Hematopoietic multipotent progenitor cell treated with erythropoietin and hydrocortisone succinate and interleukin-3 and kit ligand, for 4 days (in vitro differentiated cells): ENCODE measurements at regions not wholly inside any gene's neighbourhood (a gene's known extent, or its start where the extent isn't known, plus 50 kb on each side); places are given as distances from the start of the nearest gene placed in this dataset.
"Not testable (repeated sequence)": the region's sequence is repeated elsewhere in the genome, so short reads cannot be mapped to it uniquely, and the experiment has no call there.

Experiments used
- DNase-seq: peaks from one replicate; pipeline ENCODE4 v3.0.0-alpha.2; 2015

DNA sequence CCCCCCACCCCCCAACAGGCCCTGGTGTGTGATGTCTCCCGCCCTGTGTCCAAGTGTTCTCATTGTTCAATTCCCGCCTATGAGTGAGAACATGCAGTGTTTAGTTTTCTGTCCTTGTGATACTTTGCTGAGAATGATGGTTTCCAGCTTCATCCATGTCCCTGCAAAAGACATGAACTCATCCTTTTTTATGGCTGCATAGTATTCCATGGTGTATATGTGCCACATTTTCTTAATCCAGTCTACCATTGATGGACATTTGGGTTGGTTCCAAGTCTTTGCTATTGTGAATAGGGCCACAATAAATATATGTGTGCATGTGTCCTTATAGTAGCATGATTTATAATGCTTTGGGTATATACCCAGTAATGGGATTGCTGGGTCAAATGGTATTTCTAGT, 54.0 kb downstream of the ZCCHC13 start:
- not testable (repeated sequence) for DNase-seq

DNA sequence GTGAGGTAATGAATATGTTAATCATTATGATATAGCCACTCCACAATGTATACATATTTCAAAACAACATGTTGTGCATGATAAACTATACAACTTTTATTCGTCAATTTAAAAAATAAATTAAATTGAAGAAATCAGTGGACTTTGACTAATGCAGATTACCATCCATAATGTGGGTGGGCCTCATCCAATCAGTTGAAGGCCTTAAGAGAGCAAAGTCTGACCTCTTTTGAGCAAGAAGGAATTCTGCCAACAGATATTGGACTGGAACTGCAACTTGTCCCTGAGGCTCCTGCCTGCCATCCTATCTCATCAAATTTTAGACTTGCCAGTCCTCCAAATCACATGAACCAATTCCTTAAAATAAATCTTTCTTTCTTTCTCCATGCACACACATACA, 57.4 kb upstream of the SLC16A2 start:
- no peak for DNase-seq

DNA sequence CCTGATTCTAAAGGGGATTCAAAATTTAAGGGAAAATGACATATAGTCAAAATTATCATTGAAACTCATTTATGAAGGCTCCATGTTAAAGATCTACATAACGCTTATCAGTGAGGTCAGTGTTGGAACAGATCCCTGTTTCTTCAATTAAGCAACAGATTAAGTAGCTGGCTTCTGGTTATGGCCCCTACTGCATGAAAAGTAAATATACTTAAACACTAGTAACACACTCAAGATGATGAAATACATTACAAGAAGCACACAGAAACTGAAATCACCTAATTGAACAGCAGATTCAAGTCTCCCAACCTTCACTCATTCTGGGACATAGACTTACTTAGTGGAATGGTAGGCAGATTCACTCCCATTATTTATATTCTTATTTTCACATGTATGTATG, 51.6 kb upstream of the SLC16A2 start:
- DNase-seq: no peak

DNA sequence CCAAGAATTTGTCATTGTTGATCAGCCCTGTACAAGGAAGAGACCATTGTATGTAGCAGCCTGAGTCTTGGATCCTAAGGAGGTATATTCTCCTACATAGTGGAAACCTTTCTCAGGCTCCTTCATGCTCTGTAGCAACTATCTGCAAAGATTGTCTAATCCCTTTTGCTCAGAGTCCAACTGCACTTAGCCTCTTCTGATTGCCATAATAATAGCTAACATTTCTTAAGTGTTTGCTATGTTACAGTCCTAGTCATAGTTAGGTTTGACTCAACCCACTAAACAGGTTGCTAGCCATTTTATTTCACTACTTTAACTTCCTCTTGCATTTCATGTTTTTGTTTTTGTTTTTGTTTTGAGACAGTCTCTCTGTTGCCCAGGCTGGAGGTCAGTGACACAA, 50.8 kb upstream of the SLC16A2 start:
- DNase-seq: no peak

DNA sequence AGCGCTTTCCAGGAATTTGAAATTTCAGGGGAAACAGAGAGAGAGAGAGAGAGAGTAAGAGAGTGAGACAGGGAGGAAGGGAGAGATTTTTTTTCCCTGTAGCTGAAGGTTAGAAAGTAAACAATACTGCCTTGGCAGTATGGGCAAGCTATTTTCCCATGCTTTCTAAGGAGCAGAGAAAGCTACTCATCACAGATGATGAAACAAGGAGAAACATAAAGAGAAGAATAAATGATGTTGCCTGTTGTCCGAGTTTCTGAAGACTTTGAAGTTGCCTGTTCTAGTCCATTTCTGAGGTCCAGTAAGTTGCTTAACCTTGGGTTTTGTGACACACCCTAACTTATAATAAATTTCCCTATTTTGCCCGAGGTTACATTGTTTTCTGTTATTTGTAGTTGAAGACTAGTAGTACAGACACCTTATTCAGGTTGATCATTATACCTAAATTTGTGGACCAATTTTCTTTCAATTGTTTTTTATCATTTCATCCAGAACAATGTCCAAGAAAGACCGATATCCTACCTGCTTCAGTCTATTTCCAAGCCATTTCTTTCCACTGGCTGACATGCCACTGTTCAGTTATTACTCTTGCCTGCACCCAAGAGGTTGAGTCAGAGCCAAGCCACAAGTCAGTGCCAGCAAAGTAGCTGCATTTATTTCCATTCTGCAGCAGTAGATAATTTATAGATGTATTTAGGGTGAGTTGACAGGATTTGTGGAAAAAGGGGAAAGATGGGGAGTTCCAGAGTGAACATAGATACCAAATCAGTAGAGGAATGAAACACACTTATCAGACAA, 49.7 kb upstream of the SLC16A2 start:
- DNase-seq: peak; percentile 3
